ENCODE measurements at regions not wholly inside any gene's neighbourhood (a gene's known extent, or its start where the extent isn't known, plus 50 kb on each side); places are given as distances from the start of the nearest gene placed in this dataset.
A peak's percentile ranks its signal among the peaks of the same experiment; 100 is the strongest.

DNA sequence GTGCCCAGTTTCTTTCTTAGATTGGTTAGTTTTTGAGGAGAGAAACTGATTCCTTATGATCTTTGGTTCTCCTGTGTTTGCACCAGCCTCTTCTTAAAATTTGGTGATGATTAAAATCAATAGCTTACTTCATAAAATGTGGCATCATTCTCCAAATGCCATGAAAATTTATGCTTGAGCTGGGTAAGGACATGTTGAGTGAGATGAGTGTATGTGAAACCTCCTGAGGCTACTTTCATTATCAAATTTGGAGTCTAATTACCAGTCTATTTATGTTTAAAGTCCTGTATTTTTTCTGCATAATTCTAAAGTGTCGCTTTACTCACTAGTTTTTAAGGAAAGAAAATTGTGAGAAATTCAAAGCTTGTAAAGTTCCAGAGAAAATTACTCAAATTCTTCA is 102.1 kb downstream of the DIPK2A start:
- no peak for DNase-seq (ENCODE audit: low read depth)

DNA sequence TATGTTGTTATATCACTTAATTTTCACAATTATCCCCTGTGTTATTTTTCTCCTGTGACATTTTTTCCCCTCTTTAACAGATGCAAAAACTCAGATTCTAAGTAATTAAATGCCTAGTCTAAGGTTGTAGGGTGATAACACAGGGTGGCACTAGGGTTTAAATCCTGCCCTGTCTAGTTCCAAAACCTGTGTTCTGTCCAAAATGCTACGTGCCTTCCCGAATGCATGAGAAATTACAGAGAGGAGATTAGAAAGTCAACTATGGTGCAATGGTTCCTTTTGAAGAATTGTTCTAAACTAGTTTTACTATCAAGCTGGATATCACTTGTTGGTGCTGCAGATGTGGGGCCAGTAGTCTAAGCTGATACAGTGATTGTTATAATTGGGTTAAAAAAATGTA is 108.0 kb downstream of the DIPK2A start:
- no peak for DNase-seq (ENCODE audit: low read depth)

DNA sequence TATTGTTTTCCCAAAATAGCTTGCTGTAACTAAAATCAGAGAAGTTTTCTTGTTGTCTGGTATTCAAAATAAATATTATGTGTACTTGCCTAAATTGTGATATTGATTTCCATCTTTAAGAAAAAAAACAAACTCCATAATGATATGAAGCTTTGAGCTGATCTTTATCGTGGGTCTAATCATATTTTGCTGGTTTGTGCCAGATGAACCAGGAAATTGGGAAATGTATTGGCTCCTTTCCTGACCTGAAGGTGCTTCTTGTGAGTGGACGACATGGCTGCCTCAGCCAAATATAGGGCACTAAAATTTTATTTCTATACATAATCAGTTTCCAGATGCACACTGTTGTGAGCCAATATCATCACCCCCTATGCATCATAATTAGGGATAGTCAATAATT is 113.3 kb downstream of the DIPK2A start:
- no peak for DNase-seq (ENCODE audit: low read depth)

DNA sequence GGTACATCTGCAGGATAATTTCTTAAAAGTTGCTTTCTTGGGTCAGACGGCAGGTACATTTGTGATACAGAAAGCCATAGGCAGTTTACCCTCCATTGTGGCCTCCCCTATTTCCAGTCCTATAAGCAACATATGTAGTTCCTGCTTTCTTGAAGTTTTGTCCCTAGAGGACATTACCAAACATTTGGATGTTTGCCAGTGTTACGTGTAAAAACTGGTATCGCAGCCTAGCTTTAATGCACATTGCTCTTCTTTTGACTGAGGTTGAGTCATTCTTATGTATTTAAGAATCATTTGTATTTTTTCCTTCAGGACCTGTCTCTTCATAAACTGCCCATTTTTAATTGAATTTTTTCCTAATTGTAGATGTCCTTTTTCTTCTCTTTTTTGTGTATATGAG is 114.3 kb downstream of the DIPK2A start:
- DNase-seq (ENCODE audit: low read depth), result peak; percentile 12

DNA sequence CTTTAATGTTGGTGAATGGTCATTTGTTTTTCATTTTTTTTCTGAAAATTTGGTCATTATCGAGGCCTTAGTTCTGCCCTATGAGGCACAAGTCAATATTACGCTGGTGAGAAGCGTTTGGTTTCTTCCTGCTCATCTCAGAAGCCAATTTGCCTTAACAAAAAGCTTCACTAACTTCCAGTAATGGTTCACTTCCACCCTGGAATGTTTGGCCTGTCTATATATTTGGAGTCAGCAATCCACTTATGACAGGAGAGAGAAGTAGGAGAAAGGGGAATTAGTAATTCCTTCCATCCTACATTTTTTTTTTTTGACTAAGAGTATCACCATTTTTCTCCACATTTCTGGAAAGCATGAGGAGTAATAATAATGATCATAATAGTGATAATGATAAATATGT is 124.4 kb downstream of the DIPK2A start:
- peak; percentile 84 for DNase-seq (ENCODE audit: low read depth)

DNA sequence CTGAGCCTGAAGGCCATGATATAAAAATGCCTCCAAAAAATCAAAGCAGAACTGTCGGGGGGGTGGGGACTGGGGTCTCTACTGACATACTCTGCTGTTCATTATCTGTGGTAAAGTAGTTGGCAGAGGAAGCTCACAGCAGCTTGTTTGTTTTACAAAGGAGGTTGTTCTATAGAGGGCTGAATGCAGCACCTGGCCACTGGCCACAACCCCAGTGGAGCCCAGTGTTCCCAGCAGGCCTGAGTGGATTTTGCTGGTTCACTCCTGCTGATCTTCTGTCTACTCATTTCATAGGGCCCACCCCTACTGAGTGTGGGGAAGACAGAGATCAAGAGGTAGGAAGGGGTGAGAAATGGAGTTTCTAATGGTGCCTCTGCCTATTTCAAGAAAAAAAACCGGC is 125.5 kb downstream of the DIPK2A start:
- DNase-seq (ENCODE audit: low read depth), result no peak

DNA sequence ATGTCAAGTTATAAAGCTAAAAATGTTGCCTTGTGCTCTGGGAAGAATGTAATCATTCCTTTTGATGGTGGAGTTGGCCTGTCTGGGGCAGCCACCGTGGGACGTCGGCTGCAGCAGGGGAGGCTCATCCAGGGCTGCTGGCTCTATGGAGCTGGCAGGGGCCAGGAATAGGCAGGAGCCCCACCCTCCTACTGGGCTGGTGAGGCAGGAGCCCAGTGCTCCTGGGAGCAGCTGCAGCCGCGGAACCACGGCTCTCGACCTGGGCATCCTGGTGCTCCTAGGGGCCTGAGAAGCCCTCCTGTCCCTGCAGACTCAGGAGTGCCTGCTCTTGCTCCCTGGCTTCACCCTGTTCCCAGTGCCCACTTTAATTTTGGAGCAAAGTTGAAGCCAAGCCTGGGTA is 127.1 kb downstream of the DIPK2A start:
- no peak for DNase-seq (ENCODE audit: low read depth)

DNA sequence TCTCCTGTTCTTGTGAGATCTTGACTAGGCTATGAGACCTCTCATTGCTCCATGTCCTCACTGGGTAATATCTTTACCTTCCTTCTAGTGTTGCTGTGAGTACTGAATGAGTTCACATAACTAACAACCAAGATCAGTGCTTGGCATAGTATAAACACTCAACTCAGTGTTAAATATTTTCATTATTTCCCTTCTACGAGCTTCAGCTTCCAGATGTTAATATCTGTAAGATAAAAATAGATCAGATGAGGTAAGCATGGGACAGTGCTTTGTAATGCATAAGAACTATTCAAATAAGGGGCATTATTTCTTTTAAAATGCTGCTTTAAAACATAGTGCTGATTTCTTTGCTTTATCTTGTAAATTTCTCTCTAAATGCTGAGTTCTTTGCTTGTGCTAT is 130.8 kb downstream of the DIPK2A start:
- DNase-seq (ENCODE audit: low read depth), result peak; percentile 3

DNA sequence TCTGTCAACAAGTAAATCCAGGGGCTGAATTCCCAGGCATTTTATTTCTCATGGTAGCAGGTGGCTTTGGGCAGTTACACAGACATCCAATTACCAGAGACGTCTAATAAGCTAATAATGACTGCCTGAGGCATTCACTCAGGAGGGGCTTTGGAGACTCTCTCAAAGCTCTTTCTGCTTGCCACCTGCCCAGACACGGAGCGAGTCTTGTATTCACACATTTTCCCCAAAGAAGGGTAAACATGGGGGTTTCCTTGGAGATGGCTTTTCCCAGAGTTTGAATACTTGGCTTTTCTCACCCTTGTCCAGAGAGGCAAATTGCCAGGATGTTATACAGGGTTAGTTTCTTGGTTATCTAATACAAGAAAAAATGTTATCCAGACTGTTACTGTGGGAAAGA is 132.6 kb downstream of the DIPK2A start:
- DNase-seq (ENCODE audit: low read depth), result no peak

DNA sequence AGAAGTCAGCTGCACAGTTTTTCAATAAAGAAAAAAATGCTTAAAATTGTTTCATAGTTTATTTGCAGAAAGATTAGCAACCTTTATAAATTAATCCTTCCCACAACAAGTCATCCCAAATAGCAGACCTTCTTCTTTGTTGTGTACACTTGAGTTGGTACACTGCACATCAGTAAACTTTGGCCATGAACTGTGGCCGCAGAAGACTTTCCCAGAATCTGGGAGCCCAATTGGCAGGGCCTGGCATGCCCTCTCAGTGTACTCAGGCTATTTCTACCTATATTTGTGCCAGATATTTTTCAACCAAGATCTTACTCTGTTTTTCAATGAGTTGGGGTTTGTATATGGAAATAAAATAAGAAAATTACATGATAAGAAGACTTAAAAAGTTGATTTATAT is 133.1 kb downstream of the DIPK2A start:
- no peak for DNase-seq (ENCODE audit: low read depth)

DNA sequence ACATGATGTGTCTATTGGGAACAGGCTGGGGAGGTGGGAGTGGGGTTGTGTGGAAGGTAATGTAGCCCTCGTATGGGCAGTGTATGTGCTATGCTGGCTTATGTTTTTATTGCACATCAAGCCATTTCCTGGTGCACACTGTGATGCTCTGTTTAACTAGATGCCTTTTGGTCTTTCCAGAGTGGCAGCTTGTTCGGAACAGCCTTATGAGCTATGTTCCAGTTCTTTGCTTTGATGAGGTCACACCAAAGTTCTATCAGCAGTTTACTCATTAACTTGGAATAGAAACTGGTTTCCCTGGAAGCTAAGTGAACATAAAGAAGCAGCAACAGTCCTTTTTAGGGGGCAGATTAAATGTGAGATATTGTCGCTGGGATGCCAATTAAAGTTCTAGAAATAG is 133.9 kb downstream of the DIPK2A start:
- DNase-seq (ENCODE audit: low read depth), result no peak

DNA sequence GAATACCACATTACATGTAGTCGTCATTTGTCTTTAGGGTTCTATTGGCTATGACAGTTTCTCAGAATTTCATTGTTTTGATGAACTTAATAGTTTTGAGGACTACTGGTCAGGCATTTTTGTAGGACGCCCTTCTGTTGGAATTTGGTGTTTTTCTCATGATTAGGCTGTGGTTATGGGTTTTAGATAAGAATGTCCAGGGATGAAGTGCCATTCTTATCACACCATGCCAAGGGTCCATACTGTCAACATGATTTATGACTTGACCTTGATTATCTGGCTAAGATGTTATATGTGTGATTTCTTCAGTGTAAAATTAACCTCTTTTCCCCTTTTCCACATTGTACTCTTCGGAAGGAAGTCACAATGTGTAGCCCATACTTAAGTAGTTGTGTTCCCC is 135.3 kb downstream of the DIPK2A start:
- DNase-seq (ENCODE audit: low read depth), result no peak

DNA sequence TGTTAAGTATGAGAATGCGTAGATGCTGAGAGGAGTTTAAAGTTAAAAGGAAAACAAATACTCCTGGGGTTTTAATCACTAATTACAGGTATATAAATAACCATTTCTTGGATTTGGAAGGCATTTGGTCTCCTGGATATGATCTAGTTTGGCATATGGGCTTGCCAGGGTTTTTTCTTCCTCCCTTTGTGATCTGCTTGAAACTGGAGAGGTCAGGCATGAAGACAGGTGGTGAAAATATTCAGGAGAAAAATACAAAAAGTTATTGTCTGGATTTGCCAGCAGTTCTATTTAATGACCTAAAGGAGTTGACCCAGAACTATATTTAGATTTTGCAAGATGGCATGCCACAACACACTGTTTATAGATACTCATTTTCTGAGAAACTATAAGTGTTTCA is 136.3 kb downstream of the DIPK2A start:
- DNase-seq (ENCODE audit: low read depth), result no peak

DNA sequence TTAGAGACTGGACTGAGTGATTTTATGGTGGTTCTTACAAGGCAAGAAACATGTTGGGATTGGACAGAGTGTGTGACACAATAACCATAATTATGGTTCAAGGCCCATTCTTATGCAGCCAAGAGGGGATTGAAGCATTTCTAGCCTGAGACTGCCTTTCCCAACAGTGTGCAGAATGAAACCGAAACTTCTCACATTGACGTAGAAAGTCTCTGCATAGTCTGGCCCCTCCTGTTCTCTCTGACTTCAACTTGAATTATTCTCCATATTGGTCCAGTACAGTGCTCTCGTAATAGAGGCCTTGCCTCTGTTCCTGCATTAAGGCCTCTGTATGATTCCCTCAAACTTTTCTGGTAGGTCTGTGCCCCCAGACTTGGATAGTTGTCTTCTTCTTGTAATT is 138.3 kb downstream of the DIPK2A start:
- DNase-seq (ENCODE audit: low read depth), result peak; percentile 5

DNA sequence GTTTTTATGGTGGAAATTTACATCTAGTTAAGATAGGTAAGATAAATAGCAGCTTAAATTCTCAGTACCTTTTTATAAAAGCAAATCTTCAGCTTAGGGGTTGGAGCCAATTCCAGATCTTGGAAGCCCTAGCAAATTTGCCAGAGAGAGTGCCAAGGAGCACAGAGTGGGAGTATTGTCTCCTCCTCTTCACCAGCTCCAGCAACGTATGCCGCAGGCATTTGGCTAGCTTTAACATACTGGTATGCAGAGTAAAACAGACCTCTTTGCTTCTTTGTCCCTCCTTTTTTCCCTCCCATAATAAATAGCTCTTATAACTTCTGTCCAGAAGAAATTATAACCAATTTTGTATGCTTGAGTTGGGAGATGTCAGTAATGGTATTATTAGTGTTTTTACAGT is 140.4 kb downstream of the DIPK2A start:
- DNase-seq (ENCODE audit: low read depth), result no peak

DNA sequence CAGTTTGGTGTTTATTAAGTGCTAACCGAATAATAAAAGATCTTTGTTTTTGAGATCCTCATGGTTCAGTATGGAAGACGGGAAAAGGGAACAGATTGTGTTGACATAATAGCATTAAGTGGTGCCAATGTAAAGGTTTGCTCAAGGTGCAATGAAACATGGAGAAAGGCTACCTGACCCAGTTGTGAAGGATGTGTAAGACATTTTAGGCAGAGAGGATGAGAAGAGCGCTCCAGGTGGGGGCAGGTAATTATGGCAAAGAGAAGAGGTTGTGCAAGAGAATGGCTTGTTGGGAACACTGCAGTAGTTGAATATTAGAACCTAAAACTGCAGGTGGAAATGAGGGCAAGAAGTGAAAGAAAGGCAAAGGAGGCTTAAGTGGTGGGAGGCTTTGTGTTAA is 140.8 kb downstream of the DIPK2A start:
- no peak for DNase-seq (ENCODE audit: low read depth)

DNA sequence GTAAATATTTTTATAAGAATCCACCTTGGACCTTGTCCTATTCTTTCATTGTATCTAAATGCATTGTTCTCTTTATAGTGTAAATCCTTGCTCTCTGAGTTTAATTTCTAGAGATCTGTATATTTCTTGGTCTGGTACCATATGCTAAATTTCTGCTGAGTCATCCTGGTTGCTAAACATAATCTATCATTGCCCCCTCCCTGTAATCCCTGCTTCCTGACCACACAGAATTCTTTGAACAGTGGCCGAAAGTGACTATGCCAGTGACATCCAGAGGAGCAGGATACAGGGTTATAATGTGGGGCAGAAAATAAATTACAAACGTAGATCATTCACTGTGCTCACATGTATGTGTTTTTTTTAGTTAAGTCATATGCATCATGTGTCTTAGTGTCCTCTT is 143.1 kb downstream of the DIPK2A start:
- DNase-seq (ENCODE audit: low read depth), result peak; percentile 2

DNA sequence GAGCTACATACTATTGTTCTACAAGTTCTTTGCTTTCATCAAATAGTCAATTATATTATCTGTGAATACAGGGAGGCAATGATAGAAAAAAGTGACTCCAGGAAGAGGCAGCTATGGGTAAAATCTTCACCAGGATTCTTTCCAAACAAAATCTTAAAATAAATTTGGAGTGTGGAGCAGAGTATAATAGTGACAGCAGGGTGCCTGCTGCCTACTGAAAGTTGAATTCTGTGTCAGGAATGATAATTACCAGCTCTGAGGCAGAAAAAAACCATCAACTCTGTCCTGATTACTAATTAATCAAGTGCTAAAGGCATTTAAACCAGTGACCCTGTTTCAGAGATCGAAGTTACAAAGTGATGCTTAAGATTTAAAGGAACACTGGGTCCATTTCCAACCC is 148.0 kb downstream of the DIPK2A start:
- no peak for DNase-seq (ENCODE audit: low read depth)

DNA sequence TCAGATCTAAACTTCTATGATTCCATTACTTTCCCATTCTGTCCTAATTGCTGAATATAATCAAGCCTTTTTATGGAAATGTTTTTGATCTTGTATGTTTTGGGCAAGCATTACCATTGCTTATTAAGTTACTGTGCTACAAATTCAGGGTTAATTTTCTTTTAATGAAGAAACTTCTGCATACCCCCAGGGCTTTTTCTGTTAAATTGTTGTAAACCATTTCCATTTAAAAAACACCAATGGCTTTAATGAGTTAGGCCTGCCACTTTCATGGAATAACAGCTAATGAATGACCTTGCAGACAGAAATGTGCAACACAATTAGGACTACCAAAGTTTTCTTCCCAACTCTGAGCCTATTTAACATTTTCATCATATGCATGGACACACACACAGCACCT is 150.0 kb downstream of the DIPK2A start:
- DNase-seq (ENCODE audit: low read depth), result no peak

DNA sequence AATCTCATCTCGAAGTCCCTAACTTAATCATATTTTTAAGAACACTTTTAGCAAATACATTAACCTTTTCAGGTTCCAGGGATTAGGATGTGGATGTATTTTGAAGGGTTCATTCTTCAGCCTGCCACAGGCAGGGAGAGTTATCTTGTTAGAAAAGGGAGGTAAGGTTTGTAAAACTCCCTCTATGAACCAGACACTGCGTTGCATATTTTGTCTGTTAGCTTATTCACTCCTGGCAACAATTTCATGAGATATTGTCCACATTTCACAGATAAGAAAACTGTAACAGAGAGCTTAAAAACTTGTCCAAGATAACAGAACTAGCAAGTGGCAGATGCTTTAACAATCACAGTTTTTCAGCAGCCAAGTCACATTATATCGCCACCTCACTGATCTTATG is 155.4 kb downstream of the DIPK2A start:
- DNase-seq (ENCODE audit: low read depth), result no peak

DNA sequence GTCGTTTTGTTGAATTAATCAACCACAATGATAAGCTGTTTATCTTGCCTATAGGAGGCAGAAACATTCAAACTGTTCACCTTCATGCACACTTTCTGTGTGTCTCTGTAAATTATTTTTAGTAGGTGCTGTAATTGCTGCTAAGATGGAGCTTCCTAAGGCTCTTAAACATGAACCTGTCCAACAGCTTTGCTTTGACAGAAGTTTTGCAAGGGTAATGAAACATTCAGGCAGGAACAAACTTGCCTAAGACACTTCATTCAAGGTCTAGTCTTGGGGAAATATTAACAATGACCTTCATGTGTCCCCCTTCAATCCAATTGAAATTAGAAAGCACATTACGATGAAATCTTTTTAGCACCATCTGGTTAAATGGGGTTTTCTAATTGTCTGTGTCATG is 156.1 kb downstream of the DIPK2A start:
- DNase-seq (ENCODE audit: low read depth), result no peak

DNA sequence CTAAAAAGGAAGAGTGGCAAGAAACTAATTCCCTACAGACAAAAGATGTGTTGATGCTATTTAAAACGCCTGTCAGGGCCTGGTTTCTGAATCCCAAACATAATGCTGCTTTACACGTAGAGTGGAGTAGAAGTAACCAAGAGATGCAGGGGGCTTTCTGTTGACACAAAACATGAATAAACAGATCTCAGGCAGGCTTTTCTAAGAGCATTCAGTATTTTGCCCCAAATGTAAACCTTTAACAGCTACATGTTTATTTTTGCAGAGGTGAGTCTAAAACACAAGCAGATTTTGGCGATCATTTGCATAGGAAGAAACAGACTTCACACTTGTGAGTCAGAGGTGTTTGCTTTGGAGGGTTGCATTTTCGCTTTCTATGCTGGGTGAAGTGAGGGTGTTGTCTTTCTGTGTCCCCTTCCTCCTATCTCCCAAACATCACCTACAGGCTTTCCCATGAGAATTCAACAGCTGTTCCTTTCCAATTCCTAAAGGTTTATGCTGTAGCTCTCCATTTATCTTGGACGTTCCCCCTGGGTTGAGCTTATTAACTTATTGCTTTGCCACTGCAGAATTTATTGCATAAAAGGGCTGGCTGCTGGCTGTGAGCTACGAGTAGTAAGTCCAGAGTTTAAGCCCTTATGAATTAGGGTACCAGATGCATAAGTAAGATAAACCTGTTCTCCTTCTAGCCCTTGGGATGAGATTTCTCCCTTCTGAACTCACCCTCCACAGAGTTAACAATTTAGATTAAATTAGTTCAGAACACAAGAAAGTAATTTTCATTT is 156.7 kb downstream of the DIPK2A start:
- no peak for DNase-seq (ENCODE audit: low read depth)

DNA sequence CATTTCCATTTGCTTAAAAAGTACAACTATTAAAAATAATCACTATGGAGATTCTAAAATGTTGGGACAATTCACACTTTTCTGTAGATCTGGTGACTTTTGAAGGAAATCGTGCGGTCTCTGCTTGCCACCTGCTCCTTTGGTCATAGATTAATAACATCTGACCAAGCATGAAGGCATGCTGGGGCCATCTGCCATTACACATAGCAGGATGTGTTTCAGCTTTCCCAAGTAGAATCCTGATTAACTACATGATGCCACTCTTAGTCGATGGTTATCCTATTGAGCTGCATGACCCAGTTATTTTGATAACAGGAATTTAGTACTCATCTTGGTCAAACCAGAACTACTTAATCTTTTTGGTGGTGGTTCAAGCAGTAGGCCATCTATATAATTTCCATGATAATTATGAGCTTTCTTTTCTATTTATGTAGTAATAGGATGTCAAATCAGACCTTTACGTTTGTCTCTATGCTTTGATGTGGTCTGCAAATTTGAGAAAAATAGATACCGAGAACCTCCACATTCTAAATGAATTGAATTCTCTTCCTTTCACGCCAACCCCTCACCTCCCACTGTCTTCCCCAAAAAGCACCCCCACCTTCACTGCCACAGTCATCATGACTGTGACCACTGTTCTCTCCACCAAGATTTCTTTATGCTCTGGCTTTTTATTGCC is 158.1 kb downstream of the DIPK2A start:
- no peak for DNase-seq (ENCODE audit: low read depth)

DNA sequence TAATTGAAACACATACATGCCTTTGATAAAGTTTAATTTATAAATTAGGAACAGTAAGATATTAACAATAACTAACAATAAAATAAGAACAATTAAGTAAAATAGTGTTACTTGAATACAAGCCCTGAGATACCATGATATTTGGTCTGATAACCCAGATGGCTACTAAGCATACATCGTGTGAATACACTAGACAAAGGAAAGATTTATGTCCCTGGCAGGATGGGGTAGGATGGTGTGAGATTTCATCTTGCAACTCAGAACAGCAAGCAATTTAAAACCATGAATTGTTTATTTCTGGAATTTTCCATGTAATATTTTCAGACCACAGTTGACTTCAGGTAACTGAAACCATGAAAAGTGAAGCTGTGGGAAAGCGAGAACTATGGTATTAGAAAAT is 169.5 kb downstream of the DIPK2A start:
- DNase-seq (ENCODE audit: low read depth), result no peak
